NCI-H1417 treated with DMSO at 0.1 percent for 48 hours (cell line): ENCODE measurements at regions not wholly inside any gene's neighbourhood (a gene's known extent, or its start where the extent isn't known, plus 50 kb on each side); places are given as distances from the start of the nearest gene placed in this dataset.
"Not testable (repeated sequence)": the region's sequence is repeated elsewhere in the genome, so short reads cannot be mapped to it uniquely, and the experiment has no call there.

ENCODE experiments used
- DNase-seq: peaks from one replicate; lab custom pipeline; 2025; lab: John Stamatoyannopoulos, UW

DNA sequence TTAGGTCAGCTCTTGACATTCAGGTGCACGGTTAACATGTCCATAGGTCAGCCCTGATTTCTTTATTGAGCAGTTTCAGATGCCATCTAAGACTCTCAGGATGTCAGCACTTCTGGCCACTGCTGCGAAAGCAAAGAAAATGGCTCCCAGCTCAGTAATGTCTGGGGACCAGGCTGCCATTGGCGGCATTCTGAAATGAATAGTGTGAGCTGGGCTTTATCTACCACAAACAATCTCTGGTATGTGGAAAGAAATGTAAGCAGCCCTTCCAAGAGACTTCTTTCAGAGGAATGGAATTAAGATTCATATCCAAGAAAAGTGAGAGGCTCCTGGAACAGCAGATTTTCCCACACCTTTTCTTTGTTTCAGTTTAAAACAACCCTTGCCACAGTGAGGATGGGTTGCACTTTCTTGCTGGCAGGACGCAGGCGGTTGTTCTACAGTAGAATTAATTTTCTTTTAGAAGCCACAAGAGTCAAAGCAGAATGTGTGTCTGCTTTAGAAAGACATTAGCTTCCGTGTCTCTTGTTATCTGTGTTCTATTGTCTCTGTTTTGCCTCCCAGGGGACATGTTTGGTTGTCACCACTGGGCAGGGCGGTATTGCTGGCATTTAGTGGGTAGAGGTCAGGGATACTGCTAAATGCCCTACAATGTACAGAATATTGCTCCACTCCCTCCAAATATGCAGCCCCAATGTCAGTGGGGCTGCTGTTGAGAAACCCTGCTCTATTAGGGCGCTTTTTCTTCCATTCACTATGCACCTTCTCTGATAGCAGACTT is 149.9 kb upstream of the ANKH start:
- DNase-seq, result no peak

DNA sequence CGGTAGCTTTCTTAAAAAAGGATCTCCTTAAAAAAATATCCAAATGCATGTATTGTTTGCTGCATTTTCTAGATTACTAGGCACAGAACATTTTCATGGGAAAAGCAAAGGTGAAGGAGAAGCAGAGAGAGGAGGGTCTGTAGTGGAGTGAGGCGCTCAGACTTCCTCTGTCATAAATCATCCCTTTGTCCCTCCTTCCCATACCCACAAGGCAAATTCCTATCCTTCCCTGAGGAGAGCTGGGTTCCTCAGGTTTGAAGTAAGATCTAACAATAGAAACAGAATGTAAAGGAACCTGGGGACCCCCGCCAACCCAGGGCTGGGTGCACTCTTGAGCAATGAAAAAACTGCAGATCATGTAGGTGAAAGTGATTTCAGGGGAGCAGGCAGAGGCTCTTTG is 149.2 kb upstream of the ANKH start:
- no peak for DNase-seq

DNA sequence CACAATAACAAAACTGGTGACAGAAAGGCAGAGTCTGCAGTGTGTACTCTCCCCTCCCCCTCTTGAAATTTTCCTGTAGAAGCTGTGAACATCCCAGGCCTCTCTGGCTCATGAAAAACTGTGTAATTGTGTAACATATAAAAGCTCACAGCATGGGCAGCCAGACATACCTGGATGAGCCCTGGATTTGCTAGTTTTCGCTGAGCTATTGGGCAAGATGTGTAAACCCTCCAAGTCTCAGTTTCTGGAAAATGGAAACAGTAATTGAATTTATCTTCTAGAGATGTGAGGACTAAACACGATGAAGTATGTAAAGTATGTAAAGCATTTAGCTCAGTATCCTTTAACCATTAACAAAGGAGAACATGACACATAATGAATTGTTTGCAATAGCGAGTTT is 143.2 kb upstream of the ANKH start:
- DNase-seq, result no peak

DNA sequence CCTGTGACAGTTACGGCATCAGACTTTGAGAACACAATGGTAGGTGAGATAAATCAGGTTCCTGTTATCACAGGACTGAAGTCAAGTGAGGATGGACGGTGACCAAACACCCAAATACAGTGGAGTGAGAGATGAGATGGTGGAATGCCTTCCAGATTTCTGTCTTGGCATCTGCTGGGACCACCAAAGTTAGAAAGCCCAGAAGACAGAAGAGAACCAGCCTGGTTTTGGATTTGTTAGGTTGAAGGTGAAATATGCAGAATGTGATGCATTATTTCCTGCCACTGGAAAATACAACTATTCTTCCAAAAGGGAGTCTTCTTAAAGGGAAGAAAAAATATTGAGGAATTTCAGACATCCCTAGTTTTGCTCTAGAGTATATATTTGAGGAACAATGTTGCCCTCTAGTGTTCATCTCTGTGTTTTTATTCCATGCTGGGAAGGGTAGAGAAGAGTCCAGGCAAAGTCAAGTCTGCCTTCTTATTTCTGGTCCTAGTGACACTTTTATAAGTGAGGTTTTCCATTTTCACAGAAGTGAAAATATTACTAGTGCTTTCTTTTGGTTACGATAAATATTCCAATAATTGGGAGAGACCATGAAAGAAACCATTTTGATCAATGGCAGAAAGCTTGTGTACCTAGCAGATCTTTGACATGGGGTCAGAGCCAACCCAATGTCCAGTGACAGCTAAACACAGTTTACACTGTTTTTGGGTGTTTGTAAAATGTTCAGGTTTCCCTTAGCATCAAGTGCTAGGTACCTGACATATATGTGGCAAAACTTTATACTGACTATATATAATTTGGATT is 142.3 kb upstream of the ANKH start:
- no peak for DNase-seq

DNA sequence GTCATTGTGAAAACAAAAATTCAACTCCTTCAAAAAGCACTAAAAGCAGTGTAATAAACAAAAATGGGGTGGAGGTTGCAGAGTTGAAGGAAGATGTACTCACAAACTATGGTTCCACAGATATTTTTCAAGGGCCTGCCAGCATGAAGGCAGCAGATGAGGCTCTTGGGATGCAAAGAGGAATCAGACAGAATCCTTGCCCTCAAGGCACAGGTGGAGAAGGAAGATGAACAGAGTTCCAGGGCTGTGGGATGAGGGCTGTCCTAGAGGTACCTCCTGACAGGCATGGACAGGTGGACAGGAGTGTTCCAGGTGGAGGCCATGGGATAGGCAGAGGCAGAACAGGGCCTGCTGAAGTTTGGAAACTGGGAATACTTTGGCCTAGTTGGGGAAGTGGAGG is 140.5 kb upstream of the ANKH start:
- no peak for DNase-seq

DNA sequence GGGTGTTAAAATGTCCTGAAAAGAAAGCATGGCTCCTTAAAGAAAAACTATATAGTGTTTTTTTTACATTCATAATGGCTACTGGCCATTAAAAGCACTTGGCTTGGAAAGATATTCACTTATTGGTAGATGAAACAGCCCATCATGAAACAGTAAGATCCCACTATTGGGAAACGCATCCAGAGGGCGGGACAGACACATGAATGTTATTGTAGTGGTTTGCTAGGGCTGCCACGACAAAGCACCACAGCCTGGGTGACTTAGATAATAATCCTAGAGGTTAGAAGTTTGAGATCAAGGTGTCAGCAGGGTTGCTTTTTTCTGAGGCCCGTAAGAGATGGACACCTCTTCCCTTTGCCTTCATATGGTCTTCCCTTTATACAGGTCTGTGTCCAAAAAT is 139.4 kb upstream of the ANKH start:
- no peak for DNase-seq

DNA sequence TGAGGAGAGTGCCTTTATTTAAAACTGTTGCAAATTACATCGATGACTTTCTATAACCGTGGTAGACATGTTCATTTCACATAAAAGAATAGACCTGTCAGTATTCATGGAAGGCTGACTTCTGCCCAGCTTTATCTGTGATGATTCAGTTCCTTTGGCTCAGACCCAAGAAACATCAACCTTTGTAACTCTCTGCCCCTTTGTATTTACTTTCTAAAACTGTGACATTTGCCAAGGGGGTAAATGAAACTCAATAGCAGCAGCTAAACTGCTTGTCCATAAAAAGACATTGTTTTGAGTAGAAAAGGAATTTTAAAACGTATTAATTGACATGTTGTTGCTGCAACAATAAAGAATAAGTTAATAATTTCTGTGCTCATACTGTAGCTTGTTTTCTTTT is 137.8 kb upstream of the ANKH start:
- DNase-seq, result no peak

DNA sequence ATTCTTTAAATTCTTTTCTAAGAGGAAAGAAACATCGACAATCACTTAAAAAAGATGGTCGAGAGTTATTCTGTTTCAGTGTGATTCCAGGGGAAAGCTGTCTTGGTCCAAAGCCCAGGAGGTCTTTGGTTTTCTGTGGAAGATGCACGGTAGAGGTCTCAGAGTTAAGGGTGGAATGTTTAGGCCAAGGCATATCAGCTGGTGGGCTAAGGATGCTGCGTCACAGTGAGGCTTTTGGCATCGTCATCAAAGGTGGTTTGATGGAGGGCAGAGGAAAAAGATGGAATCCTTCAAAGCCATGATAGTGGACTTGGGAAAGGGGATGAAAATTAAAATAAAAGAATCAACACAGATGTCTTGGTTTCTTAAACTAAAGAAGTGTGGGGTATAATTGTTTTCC is 137.3 kb upstream of the ANKH start:
- no peak for DNase-seq

DNA sequence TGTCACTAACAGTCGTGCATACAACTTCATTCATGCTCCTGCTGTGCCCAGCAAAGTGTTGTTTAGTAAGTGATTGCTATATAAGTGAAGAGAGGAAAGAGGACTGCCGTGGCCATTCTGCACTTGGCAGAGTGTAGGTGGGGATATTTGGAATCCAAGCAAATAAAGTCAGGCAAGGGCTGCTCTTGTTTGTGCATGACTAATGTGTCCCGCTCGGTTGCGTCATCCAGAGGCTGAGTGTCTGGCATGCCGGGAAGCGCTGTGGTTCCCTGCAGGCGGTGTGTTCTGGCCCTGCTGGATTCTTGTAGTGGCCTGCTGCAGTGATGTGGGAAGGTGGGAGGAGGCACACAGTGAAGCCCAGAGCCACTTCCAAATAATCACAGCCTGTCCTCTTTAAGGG is 136.9 kb upstream of the ANKH start:
- no peak for DNase-seq

DNA sequence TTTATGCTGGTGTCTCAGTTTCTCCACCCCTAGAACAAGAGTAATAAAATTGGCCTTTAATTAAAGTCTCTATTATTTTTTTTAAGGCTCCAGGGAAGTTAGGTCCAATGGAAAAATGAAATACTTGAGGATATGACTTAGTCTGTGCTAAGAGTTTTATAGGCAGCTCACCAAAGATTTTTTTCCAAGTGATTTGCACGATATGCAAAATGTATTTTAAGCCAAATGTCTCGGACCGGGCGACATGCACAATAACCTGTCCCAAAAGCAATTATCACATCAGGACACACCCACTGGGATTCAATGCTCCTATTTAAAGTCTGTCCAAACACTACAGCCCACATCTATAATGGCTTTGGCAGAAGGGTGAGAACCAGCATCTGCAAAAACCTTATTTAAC is 136.1 kb upstream of the ANKH start:
- no peak for DNase-seq

DNA sequence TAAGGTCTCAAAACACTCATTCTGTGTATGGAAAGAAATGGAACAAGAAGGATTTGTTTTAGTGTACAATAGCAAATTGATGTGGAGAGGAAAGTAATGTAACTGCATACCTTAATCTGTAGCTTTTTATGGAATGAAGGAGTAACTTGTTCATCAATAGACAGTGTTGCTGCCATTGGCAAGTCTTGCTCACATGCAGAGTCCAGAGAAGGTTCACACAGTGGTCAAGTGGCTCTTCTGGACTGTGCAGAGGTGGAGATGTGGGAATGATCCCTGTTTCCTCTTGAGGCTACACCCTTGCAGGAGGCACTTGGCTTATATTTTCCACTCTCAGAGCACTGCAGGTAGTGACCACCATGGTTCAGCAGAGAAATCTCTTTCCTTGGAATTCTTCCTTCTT is 132.9 kb upstream of the ANKH start:
- no peak for DNase-seq

DNA sequence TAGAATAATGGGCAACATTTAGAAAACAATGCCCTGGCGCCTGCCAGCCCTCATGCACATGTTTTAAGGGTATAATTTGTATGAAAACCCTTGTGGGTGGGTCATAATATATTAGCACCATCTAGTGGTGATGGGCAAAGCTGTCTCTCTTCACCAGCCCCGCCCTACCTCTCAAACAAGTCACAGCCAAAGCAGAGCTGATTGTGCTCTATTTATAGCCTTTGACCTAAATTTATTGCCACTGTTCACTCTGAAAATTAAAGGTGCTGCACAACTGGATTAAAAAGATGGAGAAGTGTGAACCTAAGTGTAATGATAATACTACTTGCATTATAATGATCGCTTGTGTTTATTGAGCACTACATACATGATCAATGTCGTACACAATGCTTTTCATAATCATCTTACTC is 131.9 kb upstream of the ANKH start:
- peak; percentile 37 for DNase-seq

DNA sequence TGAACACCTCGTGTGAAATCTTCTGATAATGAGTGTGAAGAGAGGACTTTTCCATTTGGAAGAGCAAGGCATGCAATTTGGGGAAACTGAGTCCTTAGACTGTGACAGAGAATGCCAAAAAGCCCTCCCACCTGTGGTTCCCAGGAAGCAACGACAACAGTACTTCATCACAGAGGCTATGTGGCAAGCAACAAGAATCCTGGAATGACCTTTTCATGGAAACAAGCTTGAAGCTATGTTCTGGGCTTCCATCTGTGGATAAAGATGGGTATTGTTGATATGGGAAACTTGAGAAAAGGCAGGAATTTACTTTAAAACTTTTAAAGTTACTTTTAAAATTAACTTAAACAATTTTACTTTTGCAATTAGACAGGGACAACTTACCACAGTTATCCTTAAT is 131.2 kb upstream of the ANKH start:
- DNase-seq, result no peak

DNA sequence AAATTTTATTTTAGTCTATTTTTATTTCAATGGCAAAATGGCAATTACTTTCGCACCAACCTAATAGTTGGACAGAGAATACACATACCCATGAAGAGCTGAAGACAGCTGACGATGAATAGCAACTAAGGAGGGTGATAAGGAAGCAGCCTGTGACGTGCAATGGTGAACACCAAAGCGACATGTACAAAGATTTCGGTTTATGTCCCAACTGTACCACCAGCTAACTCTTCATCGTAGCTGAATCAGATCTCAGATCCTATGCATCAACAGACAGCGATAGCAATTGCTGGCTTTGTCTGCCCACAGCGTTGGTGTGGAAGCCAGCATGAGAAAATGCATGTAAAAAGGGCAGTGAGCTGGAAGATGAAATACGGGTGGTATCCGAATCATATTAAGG is 130.6 kb upstream of the ANKH start:
- DNase-seq, result no peak

DNA sequence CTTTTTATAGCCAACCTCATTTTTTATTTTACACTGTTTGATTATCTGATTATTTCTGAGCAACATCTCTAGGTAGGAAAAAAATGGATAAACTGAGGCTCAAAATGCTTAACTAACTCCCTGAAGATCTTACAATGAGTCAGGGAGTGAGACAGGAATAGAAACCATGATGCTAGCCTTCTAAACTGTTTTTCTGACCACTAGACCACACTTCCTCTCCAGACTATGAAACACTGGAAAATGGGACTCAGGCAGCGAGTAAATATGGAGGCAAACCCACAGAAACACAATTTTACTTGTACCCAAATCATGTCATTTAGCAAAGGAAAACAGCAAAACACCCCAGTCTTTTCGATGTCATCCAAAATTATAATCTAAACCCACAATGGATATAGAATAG is 129.9 kb upstream of the ANKH start:
- DNase-seq, result no peak

DNA sequence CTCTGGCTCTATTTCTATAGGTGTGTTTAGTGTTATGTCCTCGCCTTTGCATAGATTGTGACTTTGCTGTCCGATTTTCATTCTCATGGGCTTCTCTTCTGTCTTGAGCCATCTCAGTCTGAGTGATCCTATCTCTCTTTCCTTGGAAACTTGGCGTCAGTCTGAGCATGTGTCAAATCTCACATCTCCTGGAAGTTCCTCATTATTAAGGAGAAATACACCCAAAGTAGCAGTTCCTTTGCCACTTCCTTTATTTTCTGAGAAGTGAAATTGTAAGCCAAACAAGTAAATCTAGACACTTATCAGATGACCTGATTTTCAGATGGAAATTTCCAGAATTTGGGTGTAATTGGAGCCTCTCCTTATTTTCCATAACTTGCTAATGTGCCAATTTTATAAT is 126.9 kb upstream of the ANKH start:
- no peak for DNase-seq

DNA sequence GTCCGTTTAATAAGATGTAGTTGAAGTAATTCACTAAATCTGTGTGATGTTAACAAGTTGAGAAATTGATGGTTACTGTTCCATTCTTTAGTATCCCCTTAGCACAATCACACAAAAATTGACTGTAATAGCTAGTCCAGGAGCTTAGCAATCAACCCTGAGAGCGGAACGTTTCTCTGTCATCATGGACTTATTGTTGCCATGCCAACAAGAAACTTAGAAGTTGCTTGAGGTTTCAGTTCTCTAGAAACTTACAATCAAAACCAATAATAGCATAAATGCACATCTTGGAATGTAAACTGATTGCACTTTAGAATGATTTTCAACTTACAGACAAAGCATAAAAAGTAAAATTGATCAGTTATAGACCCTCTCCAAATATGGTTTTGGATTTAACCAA is 125.4 kb upstream of the ANKH start:
- DNase-seq, result no peak

DNA sequence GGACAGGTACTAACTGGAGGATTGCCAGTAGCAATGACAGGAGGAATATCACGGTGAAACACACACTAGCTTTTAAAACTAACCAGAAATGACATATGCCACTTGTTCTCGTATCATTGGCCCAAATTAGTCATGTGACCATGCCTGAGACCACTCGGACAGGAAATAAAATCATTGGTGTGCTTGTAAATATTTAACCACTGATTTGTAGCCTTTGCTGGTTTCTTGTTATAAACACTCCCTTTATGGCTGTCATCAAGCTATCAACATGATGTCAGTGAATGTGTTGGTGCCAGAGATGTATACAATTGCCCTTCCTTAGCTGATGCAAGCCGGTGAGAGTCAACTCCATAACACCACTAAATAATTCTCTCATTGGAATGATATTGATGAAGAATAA is 123.7 kb upstream of the ANKH start:
- DNase-seq, result no peak

DNA sequence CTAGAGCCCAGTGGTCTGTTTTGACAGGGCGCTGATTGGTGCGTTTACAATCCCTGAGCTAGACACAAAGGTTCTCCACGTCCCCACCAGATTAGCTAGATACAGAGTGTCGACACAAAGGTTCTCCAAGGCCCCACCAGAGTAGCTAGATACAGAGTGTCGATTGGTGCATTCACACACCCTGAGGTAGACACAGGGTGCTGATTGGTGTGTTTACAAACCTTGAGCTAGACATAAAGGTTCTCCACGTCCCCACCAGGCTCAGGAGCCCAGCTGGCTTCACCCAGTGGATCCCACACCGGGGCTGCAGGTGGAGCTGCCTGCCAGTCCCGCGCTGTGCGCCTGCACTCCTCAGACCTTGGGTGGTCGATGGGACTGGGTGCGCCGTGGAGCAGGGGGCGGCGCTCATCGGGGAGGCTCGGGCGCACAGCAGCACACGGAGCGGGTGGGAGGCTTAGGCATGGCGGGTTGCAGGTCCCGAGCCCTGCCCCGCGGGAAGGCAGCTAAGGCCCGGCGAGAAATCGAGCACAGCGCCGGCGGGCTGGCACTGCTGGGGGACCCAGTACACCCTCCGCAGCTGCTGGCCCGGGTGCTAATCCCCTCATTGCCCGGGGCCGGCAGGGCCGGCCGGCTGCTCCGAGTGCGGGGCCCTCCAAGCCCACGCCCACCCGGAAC is 122.0 kb upstream of the ANKH start:
- not testable (repeated sequence) for DNase-seq

DNA sequence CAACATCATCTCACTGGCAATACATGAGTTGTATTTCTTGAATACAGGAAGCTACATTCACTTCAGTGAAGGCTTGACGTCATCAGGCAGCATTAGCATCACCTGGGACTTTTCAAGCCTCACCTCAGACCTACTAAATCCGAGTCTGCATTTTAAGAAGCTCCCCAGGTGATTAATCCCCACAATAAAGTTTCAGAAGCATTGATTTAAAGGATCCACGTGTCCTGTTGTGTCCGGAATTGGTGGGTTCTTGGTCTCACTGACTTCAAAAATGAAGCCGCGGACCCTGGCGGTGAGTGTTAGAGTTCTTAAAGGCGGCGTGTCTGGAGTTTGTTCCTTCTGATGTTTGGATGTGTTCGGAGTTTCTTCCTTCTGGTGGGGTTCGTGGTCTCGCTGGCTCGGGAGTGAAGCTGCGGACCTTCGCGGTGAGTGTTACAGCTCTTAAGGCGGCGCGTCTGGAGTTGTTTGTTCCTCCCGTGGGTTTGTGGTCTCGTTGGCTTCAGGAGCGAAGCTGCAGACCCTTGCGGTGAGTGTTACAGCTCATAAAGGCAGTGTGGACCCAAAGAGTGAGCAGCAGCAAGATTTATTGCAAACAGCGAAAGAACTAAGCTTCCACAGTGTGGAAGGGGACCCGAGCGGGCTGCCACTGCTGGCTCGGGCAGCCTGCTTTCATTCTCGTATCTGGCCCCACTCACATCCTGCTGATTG is 121.3 kb upstream of the ANKH start:
- DNase-seq, result not testable (repeated sequence)

DNA sequence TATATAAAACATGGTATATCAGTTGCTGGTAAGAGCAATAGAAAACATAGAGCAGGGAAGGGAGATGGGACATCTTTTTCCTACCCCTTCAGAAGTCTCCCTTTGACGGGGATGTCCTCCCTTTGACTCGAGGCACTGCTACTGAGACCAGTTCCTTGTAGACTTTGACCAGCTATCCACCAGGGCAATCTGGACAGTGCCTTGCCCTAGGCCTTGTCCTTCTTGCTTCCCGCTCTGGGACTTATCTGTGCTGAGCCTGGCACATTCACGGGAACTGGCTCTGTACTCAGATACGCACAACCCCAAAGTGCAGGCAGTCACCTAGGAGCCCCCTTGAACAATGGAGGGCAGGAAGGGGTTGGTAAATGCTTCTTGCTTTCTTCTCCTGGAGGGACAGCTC is 116.6 kb upstream of the ANKH start:
- DNase-seq, result no peak

DNA sequence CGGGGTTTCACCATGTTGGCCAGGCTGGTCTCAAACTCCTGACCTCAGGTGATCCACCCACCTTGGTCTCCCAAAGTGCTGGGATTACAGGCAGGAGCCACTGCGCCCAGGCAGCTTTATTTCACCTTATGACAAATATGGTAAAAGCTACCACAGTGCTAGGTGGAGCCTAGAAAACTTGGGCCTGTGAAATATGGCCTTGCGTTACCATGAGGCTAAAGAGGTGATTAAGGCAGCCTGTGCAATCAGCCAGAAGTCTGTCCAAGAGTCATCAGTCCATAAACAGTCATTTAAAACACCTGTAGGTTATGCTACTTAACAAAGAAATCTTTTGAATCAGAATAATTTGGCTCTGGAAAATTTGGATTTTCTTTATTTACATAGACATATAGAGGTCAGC is 114.8 kb upstream of the ANKH start:
- no peak for DNase-seq
